Uterus (tissue), 2 donors: ENCODE measurements at regions not wholly inside any gene's neighbourhood (a gene's known extent, or its start where the extent isn't known, plus 50 kb on each side); places are given as distances from the start of the nearest gene placed in this dataset.

Experiments
- CTCF ChIP-seq, 4 experiments: fragments of 200-600 bp in 2 of 4; fragments of 450-650 bp in 2 of 4; sonication (generic) in 2 of 4; IDR thresholded peaks; one replicate each; pipeline ENCODE4 v1.5.1; 2016 to 2019; ENCODE audit warnings: antibody characterized with exemption in 4 of 4, mild to moderate bottlenecking in 2 of 4, moderate library complexity in 1 of 4
- POLR2A ChIP-seq, 2 donors: fragments of 450-650 bp; IDR thresholded peaks; one replicate each; pipeline ENCODE4 v1.6.1; 2016; ENCODE audit warnings: antibody characterized with exemption in 2 of 2, mild to moderate bottlenecking in 1 of 2, moderate library complexity in 1 of 2

- TF ChIP-seq CTCF (IDR thresholded peaks at IDR 0.05) (no peak), POLR2A (IDR thresholded peaks at IDR 0.05) (no peak)
These were observed 342.0 kb upstream of the PDZRN3 start for GRCh38 chr3:73966733-73967132.
